Fibroblast of lung (primary cell): ENCODE measurements at regions not wholly inside any gene's neighbourhood (a gene's known extent, or its start where the extent isn't known, plus 50 kb on each side); places are given as distances from the start of the nearest gene placed in this dataset.

Source experiments
- DNase-seq, 2 donors: peaks; one replicate each; pipeline versions ENCODE4 v3.0.0 to v3.0.0-alpha.2; 2010; ENCODE audit warnings: low read depth in 2 of 2
- H2AFZ ChIP-seq: 2 replicates; pipeline ENCODE4 v1.5.1; 2012; ENCODE audit warnings: low read length, control low read depth, inconsistent platforms
- H3K27ac ChIP-seq: 2 replicates; pipeline ENCODE4 v1.5.1; 2011; ENCODE audit warnings: low read length, control low read depth; ENCODE audit not compliant: insufficient read depth
- H3K27me3 ChIP-seq: 2 replicates; pipeline ENCODE4 v1.5.1; 2011; ENCODE audit warnings: mild to moderate bottlenecking, low read length; ENCODE audit not compliant: control insufficient read depth, insufficient read depth
- H3K36me3 ChIP-seq: 2 replicates; pipeline ENCODE4 v1.5.1; 2011; ENCODE audit warnings: low read length; ENCODE audit not compliant: control insufficient read depth, insufficient read depth
- H3K4me1 ChIP-seq: 2 replicates; pipeline ENCODE4 v1.5.1; 2011; ENCODE audit warnings: low read length; ENCODE audit not compliant: control insufficient read depth, insufficient read depth; ENCODE audit errors: extremely low read depth
- H3K4me2 ChIP-seq: 2 replicates; pipeline ENCODE4 v1.5.1; 2011; ENCODE audit warnings: low read length, control low read depth; ENCODE audit not compliant: insufficient read depth; ENCODE audit errors: extremely low read depth
- H3K4me3 ChIP-seq, 4 experiments: fragments of 200-600 bp in 1 of 4; sonication (generic) in 1 of 4; replicated peaks in 1 of 4; 2 replicates each; pipeline ENCODE4 v1.5.1; 2011 to 2016; ENCODE audit warnings: low read length in 4 of 4, low read depth in 3 of 4, mild to moderate bottlenecking in 3 of 4, control low read depth in 2 of 4, inconsistent platforms in 1 of 4, mixed read lengths in 1 of 4; ENCODE audit not compliant: insufficient read depth in 1 of 4; ENCODE audit errors: control extremely low read depth in 1 of 4
- H3K79me2 ChIP-seq: 2 replicates; pipeline ENCODE4 v1.5.1; 2012; ENCODE audit warnings: mild to moderate bottlenecking, low read length, inconsistent platforms; ENCODE audit not compliant: control insufficient read depth, insufficient read depth
- H3K9ac ChIP-seq: 2 replicates; pipeline ENCODE4 v1.5.1; 2011; ENCODE audit warnings: mild to moderate bottlenecking, low read length, control low read depth; ENCODE audit not compliant: insufficient read depth
- H3K9me3 ChIP-seq: 2 replicates; pipeline ENCODE4 v1.5.1; 2012; ENCODE audit warnings: low read depth, low read length; ENCODE audit not compliant: control insufficient read depth, insufficient read depth
- H4K20me1 ChIP-seq: 2 replicates; pipeline ENCODE4 v1.5.1; 2011; ENCODE audit warnings: low read length; ENCODE audit not compliant: control insufficient read depth, insufficient read depth; ENCODE audit errors: extremely low read depth
- CTCF ChIP-seq, 2 donors: IDR thresholded peaks in 1 of 2; conservative IDR thresholded peaks in 1 of 2; 1 replicate in 1 of 2; 2 replicates in 1 of 2; pipeline ENCODE4 v1.5.1; 2011 to 2012; ENCODE audit warnings: low read length in 2 of 2, control low read depth in 1 of 2, inconsistent platforms in 1 of 2, low read depth in 1 of 2, mild to moderate bottlenecking in 1 of 2
- EZH2 ChIP-seq: IDR thresholded peaks from 2 replicates; pipeline ENCODE4 v1.5.1; 2012; ENCODE audit warnings: low read length, control low read depth, mild to moderate bottlenecking; ENCODE audit errors: missing control alignments

DNA sequence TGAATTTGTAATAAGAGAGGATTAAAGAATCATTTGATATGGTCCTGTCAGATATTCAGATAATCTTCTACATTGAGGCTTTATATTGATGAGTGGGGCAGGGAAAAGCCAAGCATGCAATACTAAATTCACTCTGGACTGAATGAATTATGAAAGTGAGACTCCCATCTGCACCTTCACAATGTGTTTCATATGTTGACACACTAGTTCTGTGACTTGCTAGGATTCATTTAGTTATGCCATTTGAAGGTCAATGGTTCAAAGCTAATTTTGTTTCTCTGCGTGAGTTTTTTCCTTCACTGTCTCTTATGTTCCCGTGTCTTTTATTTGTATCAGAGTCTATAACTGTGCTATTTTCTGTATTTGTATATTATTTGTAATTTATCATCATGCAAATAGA lies 1332.5 kb downstream of the KCNT2 start:
- no peak for TF ChIP-seq EZH2
- TF ChIP-seq CTCF (conservative IDR thresholded peaks at IDR 0.05 in 1 of 2, IDR thresholded peaks at IDR 0.05 in 1 of 2; ENCODE audit: low read depth in 1 of 2, low read length in 2 of 2) = no peak
- no peaks in the 10 kb centered on the region for H4K20me1 ChIP-seq
- H3K9ac ChIP-seq = no peak overlapping the region
- H3K27ac ChIP-seq = no peak overlapping the region
- no peaks in the 10 kb centered on the region for H3K27me3 ChIP-seq
- no peak overlapping the region for H3K4me2 ChIP-seq
- H3K4me1 ChIP-seq = no peaks in the 10 kb centered on the region
- DNase-seq = no peak
- H3K79me2 ChIP-seq = no peaks in the 10 kb centered on the region
- no peaks in the 10 kb centered on the region for H3K9me3 ChIP-seq
- H3K36me3 ChIP-seq = no peaks in the 10 kb centered on the region
- no peak overlapping the region for H2AFZ ChIP-seq
- no peak overlapping the region for H3K4me3 ChIP-seq

DNA sequence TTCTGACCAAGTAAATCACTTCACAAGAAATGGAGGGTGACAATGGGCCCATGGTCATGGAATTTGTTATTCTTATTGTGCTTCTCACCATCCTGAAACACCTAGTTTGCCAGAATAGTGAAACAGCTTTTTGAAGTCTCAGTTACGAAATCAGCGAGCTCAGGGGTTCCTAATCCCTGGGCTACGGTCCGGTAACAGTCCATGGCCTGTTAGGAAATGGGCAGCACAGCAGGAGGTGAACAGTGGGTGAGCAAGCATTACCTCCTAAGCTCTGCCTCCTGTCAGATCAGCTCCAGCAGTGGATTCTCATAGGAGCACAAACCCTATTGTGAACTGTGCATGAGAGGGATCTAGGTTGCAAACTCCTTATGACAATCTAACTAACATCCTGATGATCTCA lies 1356.3 kb downstream of the KCNT2 start:
- no peak overlapping the region for H3K4me3 ChIP-seq
- no peak for DNase-seq

DNA sequence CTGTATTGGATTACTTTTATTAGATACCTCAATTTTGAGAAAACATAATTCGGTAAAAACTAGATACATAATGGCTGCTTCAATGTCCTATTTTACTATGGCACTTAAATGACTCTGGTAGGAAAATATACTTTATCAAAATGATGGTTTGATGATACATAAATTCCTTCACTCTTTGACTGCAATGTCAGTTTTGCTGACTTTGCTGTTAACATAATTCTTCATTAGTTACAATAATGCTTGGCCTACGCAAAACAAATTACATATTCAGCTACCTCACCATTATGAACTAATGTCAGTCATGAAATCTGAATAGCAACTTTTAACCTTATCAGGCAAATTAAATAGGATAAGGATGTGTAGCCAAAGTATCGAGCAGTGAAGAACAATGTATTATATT lies 1364.7 kb downstream of the KCNT2 start:
- Histone ChIP-seq H3K27ac (no peak overlapping the region), H3K9ac (no peak overlapping the region), H4K20me1 (no peaks in the 10 kb centered on the region), H3K36me3 (no peaks in the 10 kb centered on the region), H3K9me3 (no peaks in the 10 kb centered on the region), H3K27me3 (no peaks in the 10 kb centered on the region), H2AFZ (no peak overlapping the region), H3K4me1 (no peaks in the 10 kb centered on the region), H3K79me2 (no peaks in the 10 kb centered on the region), H3K4me2 (no peak overlapping the region), H3K4me3 (no peak overlapping the region)
- no peak for DNase-seq
- no peak for TF ChIP-seq EZH2
- no peak for TF ChIP-seq CTCF (conservative IDR thresholded peaks at IDR 0.05 in 1 of 2, IDR thresholded peaks at IDR 0.05 in 1 of 2; ENCODE audit: low read depth in 1 of 2, low read length in 2 of 2)

More for the DNA sequence above, 1356.3 kb downstream of the KCNT2 start:
- Histone ChIP-seq H3K36me3 (no peaks in the 10 kb centered on the region), H3K4me1 (no peaks in the 10 kb centered on the region), H3K9ac (no peak overlapping the region), H2AFZ (no peak overlapping the region), H3K27me3 (no peaks in the 10 kb centered on the region), H3K9me3 (no peaks in the 10 kb centered on the region), H4K20me1 (no peaks in the 10 kb centered on the region), H3K27ac (no peak overlapping the region), H3K4me2 (no peak overlapping the region), H3K79me2 (no peaks in the 10 kb centered on the region)
- TF ChIP-seq CTCF (conservative IDR thresholded peaks at IDR 0.05 in 1 of 2, IDR thresholded peaks at IDR 0.05 in 1 of 2; ENCODE audit: low read depth in 1 of 2, low read length in 2 of 2) (no peak), EZH2 (no peak)
